ENCODE measurements at regions not wholly inside any gene's neighbourhood (a gene's known extent, or its start where the extent isn't known, plus 50 kb on each side); places are given as distances from the start of the nearest gene placed in this dataset.

DNA sequence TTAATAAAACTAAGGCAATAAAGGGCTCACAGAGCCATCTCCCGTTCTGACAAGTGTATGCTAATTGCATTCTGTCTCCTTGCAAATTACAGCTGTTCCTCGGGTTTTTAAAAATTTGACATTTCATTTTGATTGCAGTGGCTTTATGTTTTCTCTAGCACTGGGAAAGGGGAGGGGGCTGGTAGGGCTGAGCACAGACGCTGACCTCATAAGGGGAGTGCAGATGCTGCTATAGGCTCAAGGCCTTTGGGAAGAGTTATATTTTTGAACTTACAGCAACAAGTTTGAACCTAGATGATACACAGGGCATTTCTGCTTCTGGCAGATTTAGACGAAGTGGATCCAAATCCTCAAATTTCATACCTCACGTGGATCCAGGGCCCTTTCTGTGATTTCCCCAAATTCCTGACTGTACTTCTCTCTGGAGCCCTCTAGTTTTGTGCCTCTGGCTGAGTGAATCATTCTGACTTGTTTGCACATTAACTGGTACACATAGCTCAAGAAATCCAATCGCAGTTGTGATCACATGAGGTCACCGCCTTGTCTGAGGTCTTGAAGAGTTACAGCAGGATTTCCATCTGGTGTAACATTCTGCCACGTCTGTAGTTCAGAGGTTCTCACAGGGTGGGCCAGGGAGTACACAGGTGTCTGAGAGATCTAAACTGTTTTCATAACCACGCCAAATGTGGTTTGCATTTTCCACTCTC lies 230.3 kb downstream of the C1orf94 start:
- Histone ChIP-seq H3K9ac (ENCODE audit: low read length) (no peak overlapping the region), H3K36me3 (ENCODE audit: low read length) (no peaks in the 10 kb centered on the region), H3K79me2 (ENCODE audit: insufficient read depth, low read length) (no peaks in the 10 kb centered on the region), H3K27ac (ENCODE audit: low read depth, low read length) (no peak overlapping the region), H3K27me3 (ENCODE audit: low read length) (no peaks in the 10 kb centered on the region), H3F3A (ENCODE audit: insufficient read depth) (no peaks in the 10 kb centered on the region), H3K4me2 (ENCODE audit: low read depth, low read length, poor library complexity, severe bottlenecking) (no peak overlapping the region), H4K20me1 (ENCODE audit: low read depth, low read length) (no peaks in the 10 kb centered on the region), H2AFZ (ENCODE audit: low read depth, low read length, severe bottlenecking) (no peak overlapping the region), H3K4me3 (ENCODE audit: insufficient read depth, low read length, poor library complexity, severe bottlenecking) (no peak overlapping the region), H3K9me3 (ENCODE audit: insufficient read depth, low read length) (no peaks in the 10 kb centered on the region), H3K9me2 (replicated peaks; ENCODE audit: insufficient read depth, low read length) (no peaks in the 10 kb centered on the region)
- no peak for TF ChIP-seq EZH2phosphoT487 (conservative IDR thresholded peaks at IDR 0.05; ENCODE audit: low read length)
- TF ChIP-seq, protein P1, sequence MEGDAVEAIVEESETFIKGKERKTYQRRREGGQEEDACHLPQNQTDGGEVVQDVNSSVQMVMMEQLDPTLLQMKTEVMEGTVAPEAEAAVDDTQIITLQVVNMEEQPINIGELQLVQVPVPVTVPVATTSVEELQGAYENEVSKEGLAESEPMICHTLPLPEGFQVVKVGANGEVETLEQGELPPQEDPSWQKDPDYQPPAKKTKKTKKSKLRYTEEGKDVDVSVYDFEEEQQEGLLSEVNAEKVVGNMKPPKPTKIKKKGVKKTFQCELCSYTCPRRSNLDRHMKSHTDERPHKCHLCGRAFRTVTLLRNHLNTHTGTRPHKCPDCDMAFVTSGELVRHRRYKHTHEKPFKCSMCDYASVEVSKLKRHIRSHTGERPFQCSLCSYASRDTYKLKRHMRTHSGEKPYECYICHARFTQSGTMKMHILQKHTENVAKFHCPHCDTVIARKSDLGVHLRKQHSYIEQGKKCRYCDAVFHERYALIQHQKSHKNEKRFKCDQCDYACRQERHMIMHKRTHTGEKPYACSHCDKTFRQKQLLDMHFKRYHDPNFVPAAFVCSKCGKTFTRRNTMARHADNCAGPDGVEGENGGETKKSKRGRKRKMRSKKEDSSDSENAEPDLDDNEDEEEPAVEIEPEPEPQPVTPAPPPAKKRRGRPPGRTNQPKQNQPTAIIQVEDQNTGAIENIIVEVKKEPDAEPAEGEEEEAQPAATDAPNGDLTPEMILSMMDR (IDR thresholded peaks at IDR 0.05; ENCODE audit: insufficient read depth, low read length, poor library complexity, severe bottlenecking), result no peak

DNA sequence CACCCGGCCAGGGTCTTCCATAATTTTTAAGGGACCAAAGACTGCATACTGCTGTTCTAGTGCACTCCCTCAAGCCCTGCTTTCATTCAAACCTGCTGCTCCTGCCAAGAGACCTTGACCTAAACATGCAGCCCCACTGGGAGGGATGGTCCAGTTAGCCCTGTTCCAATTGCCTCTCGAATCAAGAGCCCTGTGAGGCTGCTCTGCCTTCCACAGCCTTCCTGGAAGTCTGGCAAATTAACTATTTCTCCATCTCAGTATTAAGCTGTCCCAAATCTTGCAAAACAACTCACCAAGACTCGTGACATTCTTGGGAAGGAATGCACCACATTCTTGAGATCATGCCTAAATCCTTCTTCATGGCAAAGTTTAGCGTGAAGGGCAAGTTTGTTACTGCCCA lies 231.3 kb downstream of the C1orf94 start:
- no peak for TF ChIP-seq EZH2phosphoT487 (conservative IDR thresholded peaks at IDR 0.05; ENCODE audit: low read length)
- TF ChIP-seq, protein P1 (IDR thresholded peaks at IDR 0.05; ENCODE audit: insufficient read depth, low read length, poor library complexity, severe bottlenecking), result no peak
- Histone ChIP-seq H3K4me2 (ENCODE audit: low read depth, low read length, poor library complexity, severe bottlenecking) (no peak overlapping the region), H3K9me3 (ENCODE audit: insufficient read depth, low read length) (no peaks in the 10 kb centered on the region), H3K27ac (ENCODE audit: low read depth, low read length) (no peak overlapping the region), H2AFZ (ENCODE audit: low read depth, low read length, severe bottlenecking) (no peak overlapping the region), H3F3A (ENCODE audit: insufficient read depth) (no peaks in the 10 kb centered on the region), H3K9me2 (replicated peaks; ENCODE audit: insufficient read depth, low read length) (no peaks in the 10 kb centered on the region), H4K20me1 (ENCODE audit: low read depth, low read length) (no peaks in the 10 kb centered on the region), H3K27me3 (ENCODE audit: low read length) (no peaks in the 10 kb centered on the region), H3K9ac (ENCODE audit: low read length) (no peak overlapping the region), H3K4me3 (ENCODE audit: insufficient read depth, low read length, poor library complexity, severe bottlenecking) (no peak overlapping the region), H3K36me3 (ENCODE audit: low read length) (no peaks in the 10 kb centered on the region), H3K79me2 (ENCODE audit: insufficient read depth, low read length) (no peaks in the 10 kb centered on the region)

DNA sequence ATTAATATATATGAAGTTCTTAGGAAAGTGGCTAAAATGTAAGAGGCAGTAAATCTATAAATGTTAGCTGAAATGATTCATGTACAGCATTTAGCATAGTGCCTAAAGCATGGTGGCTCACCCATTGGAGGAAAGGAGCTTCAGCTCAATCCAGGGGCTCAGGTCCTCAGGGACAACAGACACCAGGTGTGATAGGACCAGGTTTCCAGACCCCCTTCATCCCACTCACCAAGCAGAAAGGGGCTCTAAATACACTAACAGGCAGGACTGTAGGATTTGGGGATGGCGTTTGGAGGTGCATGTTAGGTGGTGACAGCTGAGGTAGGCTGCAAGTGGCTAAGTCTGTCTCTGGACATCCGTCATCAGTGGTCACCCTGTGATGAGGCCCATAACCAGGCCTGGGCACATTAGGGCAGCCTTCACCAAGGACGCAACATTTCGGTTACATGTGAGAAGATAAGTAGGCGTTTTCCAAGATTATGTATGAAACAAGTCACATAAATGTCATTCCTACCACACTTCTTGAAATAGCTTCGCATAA lies 233.1 kb downstream of the C1orf94 start:
- H3K9me3 ChIP-seq (ENCODE audit: insufficient read depth, low read length), result no peaks in the 10 kb centered on the region
- H3F3A ChIP-seq (ENCODE audit: insufficient read depth), result no peaks in the 10 kb centered on the region
- no peaks in the 10 kb centered on the region for H4K20me1 ChIP-seq (ENCODE audit: low read depth, low read length)
- TF ChIP-seq EZH2phosphoT487 (conservative IDR thresholded peaks at IDR 0.05; ENCODE audit: low read length), result no peak
- TF ChIP-seq, protein P1 (IDR thresholded peaks at IDR 0.05; ENCODE audit: insufficient read depth, low read length, poor library complexity, severe bottlenecking), result no peak
- H3K9ac ChIP-seq (ENCODE audit: low read length), result no peak overlapping the region
- H3K36me3 ChIP-seq (ENCODE audit: low read length), result no peaks in the 10 kb centered on the region
- no peak overlapping the region for H3K4me2 ChIP-seq (ENCODE audit: low read depth, low read length, poor library complexity, severe bottlenecking)
- no peak overlapping the region for H2AFZ ChIP-seq (ENCODE audit: low read depth, low read length, severe bottlenecking)
- H3K4me3 ChIP-seq (ENCODE audit: insufficient read depth, low read length, poor library complexity, severe bottlenecking), result no peak overlapping the region
- H3K79me2 ChIP-seq (ENCODE audit: insufficient read depth, low read length), result no peaks in the 10 kb centered on the region
- H3K9me2 ChIP-seq (replicated peaks; ENCODE audit: insufficient read depth, low read length), result no peaks in the 10 kb centered on the region
- no peak overlapping the region for H3K27ac ChIP-seq (ENCODE audit: low read depth, low read length)
- H3K27me3 ChIP-seq (ENCODE audit: low read length), result no peaks in the 10 kb centered on the region

Measured in SU-DHL-6 (cell line).